GM18498 (cell line): ENCODE measurements at regions not wholly inside any gene's neighbourhood (a gene's known extent, or its start where the extent isn't known, plus 50 kb on each side); places are given as distances from the start of the nearest gene placed in this dataset.

Source experiments
- ATAC-seq: cut with Tn5 transposase; IDR thresholded peaks from one replicate; pipeline ENCODE4 v1.9.1; 2021; ENCODE audit warnings: mild to moderate bottlenecking, moderate library complexity; ENCODE audit not compliant: unreplicated experiment

GRCh38 chr1:178973652-178974101 lies 52.0 kb upstream of the FAM20B start:
- peak; percentile 60 for ATAC-seq
